A673 (cell line): ENCODE measurements at regions not wholly inside any gene's neighbourhood (a gene's known extent, or its start where the extent isn't known, plus 50 kb on each side); places are given as distances from the start of the nearest gene placed in this dataset.

Source experiments
- EZH2 ChIP-seq: fragments of 200-600 bp; sonication (generic); IDR thresholded peaks from 2 replicates; pipeline ENCODE4 v1.6.1; 2017; ENCODE audit warnings: borderline replicate concordance, low read depth, mild to moderate bottlenecking, mixed read lengths, antibody characterized with exemption, low read length; ENCODE audit not compliant: poor library complexity, severe bottlenecking
- TF ChIP-seq, protein P1 (sequence below): fragments of 300-800, 200-600 bp; sonication (generic); conservative IDR thresholded peaks from 2 replicates; pipeline ENCODE4 v1.5.1; 2017; ENCODE audit warnings: low read depth, mild to moderate bottlenecking, antibody characterized with exemption, low read length, moderate library complexity, mixed read lengths

DNA sequence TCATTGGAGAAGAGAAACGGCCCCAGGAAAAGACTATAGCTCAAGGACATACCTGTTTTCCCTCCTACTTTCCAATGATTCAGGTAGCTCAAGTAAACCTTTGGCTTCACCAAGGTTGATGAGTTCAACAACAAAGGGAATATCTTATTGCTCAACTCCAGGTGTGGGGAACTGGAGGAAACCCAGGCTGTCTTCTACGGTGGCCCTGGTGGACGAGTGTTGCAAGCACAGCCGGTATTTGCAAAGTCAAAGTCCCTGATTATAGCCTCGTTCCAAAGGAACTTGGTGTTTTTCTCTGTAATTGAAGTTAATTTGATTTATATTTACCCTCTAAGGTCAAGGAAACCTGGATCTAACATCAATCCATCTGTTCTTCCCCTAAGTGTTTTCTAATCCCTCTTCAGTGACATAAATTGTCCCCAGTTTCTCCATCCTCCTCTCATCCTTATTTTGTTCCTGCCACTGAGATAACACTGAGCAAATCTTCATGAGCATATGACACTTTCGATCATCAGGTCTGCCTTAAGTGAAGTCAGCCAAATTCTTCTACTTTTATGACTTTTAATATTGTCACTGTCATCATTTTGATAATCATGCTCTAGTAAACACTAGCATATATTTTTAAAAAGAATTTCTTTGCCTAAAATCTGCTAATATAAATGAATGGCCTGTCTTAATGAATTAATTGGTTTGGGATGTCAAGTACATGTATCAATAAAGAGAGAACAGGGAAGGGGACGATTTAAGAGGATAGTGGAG, 174.6 kb upstream of the TBX3 start:
- TF ChIP-seq, protein P1, sequence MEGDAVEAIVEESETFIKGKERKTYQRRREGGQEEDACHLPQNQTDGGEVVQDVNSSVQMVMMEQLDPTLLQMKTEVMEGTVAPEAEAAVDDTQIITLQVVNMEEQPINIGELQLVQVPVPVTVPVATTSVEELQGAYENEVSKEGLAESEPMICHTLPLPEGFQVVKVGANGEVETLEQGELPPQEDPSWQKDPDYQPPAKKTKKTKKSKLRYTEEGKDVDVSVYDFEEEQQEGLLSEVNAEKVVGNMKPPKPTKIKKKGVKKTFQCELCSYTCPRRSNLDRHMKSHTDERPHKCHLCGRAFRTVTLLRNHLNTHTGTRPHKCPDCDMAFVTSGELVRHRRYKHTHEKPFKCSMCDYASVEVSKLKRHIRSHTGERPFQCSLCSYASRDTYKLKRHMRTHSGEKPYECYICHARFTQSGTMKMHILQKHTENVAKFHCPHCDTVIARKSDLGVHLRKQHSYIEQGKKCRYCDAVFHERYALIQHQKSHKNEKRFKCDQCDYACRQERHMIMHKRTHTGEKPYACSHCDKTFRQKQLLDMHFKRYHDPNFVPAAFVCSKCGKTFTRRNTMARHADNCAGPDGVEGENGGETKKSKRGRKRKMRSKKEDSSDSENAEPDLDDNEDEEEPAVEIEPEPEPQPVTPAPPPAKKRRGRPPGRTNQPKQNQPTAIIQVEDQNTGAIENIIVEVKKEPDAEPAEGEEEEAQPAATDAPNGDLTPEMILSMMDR = no peak
- no peak for TF ChIP-seq EZH2
